ENCODE measurements at regions not wholly inside any gene's neighbourhood (a gene's known extent, or its start where the extent isn't known, plus 50 kb on each side); places are given as distances from the start of the nearest gene placed in this dataset.
"Not testable (repeated sequence)": the region's sequence is repeated elsewhere in the genome, so short reads cannot be mapped to it uniquely, and the experiment has no call there.

DNA sequence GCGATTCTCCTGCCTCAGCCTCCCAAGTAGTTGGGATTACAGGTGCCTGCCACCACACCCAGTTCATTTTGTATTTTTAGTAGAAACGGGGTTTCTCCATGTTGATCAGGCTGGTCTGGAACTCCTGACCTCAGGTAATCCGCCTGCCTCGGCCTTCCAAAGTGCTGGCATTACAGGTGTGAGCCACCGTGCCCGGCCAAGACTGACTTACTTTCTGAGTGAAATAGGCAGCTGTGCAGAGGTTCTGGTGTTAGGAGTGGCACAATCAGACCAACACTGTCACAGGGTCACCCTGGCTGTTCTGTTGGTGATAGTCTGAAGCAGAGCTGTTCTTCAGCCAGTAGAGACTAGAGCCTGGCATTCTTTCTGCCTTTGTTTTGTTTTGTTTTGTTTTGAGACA is 77.4 kb upstream of the PARD3 start:
- TF ChIP-seq, protein P1, sequence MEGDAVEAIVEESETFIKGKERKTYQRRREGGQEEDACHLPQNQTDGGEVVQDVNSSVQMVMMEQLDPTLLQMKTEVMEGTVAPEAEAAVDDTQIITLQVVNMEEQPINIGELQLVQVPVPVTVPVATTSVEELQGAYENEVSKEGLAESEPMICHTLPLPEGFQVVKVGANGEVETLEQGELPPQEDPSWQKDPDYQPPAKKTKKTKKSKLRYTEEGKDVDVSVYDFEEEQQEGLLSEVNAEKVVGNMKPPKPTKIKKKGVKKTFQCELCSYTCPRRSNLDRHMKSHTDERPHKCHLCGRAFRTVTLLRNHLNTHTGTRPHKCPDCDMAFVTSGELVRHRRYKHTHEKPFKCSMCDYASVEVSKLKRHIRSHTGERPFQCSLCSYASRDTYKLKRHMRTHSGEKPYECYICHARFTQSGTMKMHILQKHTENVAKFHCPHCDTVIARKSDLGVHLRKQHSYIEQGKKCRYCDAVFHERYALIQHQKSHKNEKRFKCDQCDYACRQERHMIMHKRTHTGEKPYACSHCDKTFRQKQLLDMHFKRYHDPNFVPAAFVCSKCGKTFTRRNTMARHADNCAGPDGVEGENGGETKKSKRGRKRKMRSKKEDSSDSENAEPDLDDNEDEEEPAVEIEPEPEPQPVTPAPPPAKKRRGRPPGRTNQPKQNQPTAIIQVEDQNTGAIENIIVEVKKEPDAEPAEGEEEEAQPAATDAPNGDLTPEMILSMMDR (IDR thresholded peaks at IDR 0.05; ENCODE audit: low read depth, low read length) = not testable (repeated sequence)
- not testable (repeated sequence) for TF ChIP-seq EZH2phosphoT487 (IDR thresholded peaks at IDR 0.05; ENCODE audit: low read depth)
